Amygdala (tissue), 56 donors: ENCODE measurements at regions not wholly inside any gene's neighbourhood (a gene's known extent, or its start where the extent isn't known, plus 50 kb on each side); places are given as distances from the start of the nearest gene placed in this dataset.

Source experiments
- DNase-seq, 56 donors: peaks; one replicate each; lab custom pipeline; 2025; lab: John Stamatoyannopoulos, UW

DNA sequence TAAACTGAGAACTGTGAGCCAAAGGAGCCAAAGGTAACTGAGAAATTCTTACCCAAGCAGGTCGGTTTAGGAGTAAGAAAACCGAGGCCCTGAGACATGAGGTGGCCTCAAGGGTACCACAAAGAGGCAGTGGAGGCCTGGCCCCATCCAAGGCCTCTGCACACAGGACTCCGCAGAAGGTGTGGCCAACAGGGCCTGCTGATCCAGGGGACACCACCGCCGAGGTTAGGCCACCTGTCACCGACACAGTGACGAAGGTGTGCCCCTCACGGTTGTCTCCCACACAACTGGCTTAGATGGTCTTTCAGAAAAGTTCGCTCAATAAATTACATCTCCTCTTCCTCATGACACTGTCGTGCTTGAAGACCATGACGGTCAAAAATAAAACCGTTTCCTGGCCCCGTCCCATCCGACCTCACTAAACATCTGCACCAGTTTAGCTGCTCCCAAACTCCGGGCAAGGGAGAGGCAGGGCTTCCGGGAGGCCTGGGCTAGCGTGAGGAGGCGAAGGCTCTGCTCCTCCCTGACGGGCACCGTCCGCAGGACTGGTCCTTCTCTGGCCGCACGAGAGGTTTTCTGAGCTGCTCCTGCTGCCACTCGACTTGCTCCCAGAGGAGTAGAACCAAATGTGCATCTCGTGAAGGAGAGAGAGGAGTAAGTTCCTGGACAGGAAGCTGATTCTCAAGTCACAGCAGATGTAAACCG, 442.0 kb downstream of the EIPR1 start:
- no peak for DNase-seq

DNA sequence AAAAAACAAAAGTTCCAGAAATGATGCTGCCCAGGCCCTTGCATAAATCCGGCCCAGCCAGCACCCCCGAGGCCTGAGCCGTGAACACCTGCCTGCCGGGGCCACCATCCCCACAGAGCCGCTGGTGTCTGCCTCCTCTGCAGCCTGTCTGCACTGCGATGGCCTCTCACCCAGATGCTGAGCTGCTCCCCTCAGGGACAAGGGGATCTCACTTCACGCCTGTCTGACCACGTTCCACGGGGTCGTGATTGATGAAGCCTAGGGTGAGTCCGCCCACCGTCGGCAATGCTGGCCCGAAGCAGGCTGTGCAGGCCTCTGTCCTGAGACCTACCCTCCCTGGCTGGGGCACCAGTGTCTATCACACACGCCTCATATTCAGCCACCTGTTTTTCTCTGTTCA, 444.2 kb downstream of the EIPR1 start:
- DNase-seq = no peak

DNA sequence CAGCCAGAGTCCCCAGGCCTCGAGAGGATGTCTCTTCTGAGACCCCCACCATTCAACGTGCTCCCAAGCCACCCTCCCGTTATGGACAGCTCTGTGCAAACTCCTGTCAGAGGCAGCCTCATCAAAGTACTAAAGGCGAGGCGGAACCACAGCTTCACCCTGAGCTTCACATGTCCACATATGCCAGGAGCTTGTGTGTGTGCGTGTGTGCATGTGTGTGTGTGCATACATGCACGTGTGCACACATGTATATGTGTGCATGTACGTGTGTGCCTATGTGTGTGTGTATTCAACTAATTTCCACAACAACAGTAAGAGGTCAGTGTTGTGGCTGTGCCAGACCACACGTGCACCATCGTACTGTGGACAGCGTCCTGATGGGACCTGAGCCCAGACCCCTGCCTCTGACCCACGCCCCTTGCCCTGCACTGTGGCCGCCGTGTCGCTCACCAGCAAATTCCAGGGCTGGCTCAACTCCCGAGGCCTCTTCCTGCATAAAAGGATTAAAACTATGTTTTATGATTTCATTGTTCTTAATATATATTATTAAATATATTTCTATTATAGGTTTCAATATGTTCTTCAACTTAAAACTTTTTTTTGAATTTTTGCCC, 444.8 kb downstream of the EIPR1 start:
- DNase-seq = no peak

GRCh38 chr2:2932189-2932588, 445.4 kb downstream of the EIPR1 start:
- no peak for DNase-seq

DNA sequence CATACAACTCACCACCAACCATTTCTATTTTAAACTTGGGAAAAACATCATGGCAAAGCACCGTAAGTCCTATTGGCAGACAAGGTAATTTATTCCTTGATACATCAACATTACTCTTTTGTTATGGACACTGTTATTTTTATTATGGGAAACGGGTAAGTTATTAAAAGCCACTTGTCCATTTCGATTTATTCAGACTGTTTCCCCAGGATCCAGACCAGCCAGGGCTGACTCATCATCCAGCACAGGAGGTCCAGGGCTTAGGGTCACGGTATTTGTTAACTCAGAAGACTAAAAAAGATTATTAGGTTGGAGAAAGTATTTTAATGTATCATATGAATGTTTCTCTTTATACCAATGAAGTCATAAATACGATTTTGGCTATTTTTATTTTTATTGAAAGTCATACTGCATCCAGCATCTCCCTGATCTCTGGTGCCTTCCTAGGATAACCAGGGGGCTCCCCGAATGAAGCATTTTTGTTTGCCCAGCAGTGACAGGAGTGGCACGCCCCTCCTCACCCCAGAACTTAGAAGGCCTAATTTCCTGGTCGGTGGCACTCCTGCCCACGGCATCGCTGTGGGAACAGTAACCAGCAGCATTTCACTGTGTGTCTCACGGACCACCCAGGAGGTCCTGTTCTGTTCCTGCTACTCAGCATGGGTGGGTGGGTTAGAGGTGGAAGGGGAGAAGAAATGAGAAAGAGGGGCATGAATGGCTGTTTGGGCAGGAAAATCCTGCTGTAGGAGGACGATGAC, 446.1 kb downstream of the EIPR1 start:
- DNase-seq = no peak

DNA sequence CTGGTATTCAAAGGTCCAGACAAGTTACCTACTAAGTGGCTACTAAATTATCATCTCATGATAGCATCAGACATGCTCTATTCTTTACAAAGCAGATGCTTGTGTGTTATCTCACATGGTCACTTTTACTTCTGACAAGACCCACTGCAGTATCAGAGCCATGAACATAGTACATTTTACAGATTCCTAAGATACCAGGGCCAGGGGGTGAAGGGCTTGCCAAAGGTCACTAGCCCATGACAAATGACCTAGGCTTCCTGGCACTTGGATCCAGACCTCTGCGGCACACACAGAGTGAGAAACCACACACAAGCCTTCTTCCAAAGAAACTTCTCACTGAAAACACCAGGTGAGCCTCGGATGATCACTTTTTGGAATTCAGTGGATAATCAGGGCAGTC, 446.8 kb downstream of the EIPR1 start:
- DNase-seq = no peak

- no peak for DNase-seq
Measured at GRCh38 chr2:2926858-2927175, 450.8 kb downstream of the EIPR1 start.

DNA sequence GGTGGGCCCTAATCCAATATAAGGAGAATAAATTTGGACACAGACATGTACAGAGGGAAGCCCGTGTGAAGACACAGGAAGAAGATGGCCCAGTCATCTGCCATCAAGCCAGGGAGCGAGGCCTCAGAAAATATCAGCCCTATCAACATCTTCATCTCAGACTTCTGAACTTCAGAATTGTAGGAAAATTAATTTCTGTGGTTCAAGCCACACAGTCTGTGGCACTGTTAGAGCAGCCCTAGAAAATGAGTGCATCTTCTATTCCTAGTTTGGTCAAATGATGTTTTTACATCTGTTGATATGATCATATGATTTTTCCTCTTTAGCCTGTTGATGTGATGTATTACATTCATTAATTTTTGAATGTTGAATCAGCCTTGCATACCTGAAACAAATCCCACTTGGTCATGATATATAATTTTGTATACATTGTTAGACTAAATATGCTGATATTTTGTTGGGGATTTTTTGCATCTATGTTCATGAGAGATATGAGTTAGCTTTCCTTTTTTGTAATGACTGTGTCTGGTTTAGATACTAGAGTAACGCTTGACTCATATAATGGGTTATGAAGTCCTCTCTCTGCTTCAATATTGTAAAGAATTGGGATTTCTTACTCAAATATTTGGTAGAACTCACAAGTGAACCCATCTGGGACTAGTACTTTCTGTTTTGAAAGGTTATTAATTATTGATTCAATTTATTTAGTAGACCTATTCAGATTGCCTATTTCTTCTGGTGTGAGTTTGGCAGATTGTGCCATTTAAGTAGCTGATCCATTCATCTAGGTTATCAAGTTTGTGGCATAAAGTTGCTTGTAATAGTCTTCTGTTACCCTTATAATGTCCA, 451.4 kb downstream of the EIPR1 start:
- no peak for DNase-seq

DNA sequence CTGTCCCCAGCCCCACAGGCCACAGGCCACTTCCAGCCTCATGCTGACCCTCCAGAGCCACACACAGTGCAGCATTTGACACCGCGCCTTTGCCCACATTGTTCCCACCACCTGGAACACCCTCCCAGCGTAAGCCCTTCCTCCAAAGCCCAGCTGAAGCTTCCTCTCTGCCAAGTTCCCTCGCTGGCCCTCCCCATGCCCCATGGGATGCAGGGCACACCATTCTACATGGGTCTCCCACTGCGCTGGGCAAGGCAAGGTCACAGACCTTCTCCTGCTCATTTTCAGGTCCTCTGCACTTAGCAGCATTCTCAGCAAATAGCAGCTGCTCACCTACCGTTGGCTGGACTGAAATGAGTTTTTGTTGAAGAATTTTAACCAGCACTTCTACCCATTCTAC, 455.5 kb downstream of the EIPR1 start:
- DNase-seq = no peak

- DNase-seq = no peak
Measured at GRCh38 chr2:2921011-2921720, 456.5 kb downstream of the EIPR1 start.

GRCh38 chr2:2919574-2920365, 457.8 kb downstream of the EIPR1 start:
- no peak for DNase-seq

GRCh38 chr2:2919026-2919425, 458.6 kb downstream of the EIPR1 start:
- no peak for DNase-seq

- DNase-seq = no peak
Measured at GRCh38 chr2:2916621-2917020, 461.0 kb downstream of the EIPR1 start.

DNA sequence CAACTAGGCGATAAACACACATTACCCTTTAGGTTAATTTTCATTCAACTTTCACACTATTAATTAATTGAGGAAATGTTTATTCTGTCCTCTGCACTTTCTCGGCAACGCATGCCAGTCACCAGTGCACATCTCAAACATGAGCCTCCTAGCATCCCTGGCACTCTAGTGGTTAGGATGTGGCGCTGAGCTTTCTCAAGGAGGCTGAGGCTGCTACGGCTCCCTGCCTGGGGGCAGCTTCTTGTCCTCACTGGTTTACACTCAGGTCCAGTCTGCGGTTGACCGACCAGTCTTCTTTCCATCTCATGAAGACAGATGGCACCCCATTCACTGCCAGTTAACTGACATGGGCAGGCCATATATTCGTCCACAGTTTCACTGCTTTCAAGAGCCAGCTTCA, 463.4 kb downstream of the EIPR1 start:
- DNase-seq = no peak

DNA sequence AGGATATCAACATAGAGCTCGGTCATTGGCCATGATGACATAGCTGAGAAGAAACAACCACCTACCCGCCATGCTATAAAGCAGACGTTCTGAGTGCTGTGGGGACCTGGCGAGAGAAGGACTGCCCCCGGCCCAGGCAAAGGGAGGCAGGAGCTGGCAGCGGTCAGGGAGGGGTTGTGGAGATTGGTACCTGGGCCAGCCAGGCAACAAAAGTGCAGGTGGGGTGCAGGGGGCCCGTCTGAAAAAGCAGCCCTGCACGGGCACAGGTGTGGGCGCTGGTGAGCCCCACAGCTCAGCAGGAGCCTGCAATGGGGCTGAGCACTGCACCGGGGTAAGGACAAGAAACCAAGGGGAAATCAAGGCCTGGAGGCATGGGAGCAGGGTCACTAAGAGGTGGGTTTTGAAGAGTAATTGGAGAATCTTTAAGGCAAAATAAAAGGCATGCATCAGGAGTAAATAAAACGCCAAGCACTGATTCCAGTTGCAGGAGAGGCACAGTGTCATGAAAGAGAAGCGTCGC, 464.0 kb downstream of the EIPR1 start:
- DNase-seq = no peak

DNA sequence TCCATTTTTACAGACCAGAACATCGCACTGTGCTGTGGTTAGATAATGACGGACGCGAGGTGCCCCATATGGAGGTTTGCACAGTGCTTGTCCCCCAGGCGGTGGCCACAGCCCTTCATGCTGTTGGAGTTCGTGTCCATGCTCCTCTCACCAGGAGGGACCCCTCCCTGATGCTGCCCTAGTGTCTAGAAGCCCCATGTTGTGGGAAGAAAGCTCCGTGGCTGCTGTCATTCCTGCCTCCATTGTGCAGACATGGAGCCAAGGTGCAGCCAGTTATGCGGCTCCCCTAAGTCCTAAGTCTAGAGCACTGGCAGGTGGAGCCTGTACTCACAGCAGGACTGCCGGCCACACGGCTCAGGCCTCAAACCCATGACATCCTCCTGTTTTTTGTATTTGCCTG, 464.9 kb downstream of the EIPR1 start:
- no peak for DNase-seq

DNA sequence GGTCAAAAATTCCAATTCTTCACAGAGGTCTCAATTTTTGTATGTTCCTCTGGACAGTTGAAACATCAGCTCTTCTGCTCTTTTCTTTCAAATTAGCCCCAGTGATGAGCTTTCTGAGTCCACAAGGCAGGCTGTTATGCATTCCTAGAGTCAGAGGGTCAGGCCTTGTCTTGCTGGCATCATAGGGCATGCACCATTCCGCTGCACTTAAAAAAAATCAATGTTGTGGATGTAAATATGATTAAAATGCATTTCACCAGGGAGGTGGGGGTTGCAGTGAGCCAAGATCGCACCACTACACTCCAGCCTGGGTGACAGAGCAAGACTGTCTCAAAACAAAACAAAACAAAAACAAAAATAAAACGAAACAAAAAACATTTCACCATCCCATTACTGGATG, 465.3 kb downstream of the EIPR1 start:
- DNase-seq = no peak

DNA sequence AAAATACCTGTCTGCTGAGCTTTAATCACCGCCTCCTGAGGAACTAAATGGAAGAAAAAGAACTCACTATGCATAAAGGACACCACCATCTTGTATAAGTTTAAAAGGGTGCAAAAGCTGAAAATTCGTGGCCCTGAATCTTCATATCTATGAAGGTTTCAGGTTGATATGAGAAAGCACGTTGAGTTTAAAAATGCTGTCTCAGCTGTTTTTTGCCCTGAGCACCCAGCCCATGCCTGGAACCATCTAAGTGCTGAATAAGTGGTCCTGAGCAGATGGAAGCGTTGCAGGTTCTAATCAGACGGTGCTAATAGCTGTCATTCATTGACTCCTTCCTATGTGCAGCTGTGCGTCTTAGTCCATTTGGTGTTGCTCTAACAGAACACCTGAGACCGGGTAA, 467.4 kb downstream of the EIPR1 start:
- DNase-seq = no peak
